ENCODE measurements at regions not wholly inside any gene's neighbourhood (a gene's known extent, or its start where the extent isn't known, plus 50 kb on each side); places are given as distances from the start of the nearest gene placed in this dataset.

GRCh38 chr3:22887664-22888291 lies 315.3 kb upstream of the UBE2E2 start:
- H3K9ac ChIP-seq (ENCODE audit: insufficient read depth in 1 of 2, low read depth in 2 of 2, low read length in 2 of 2): no peak overlapping the region
- BruUV-seq (replicated peaks): no TSS peak
- peak in 1 of 3 experiments; percentile 11; a peak in 1 of 6 replicates for TF ChIP-seq CTCF (IDR thresholded peaks at IDR 0.05 in 2 of 3, conservative IDR thresholded peaks at IDR 0.05 in 1 of 3; ENCODE audit: insufficient read depth in 2 of 3, low read depth in 1 of 3, low read length in 3 of 3)
- peak in 1 of 2 experiments; percentile 28; a peak in 2 of 4 replicates for TF ChIP-seq RAD21 (CRISPR knock-in tag; conservative IDR thresholded peaks at IDR 0.05 in 1 of 2, IDR thresholded peaks at IDR 0.05 in 1 of 2)
- no peak for TF ChIP-seq ZBED1 (IDR thresholded peaks at IDR 0.05)
- in situ Hi-C loops (cut with MboI) (no loop called here), intact Hi-C loops (cut with micrococcal nuclease) (no loop called here)
- no peaks in the 10 kb centered on the region for H3K27me3 ChIP-seq (ENCODE audit: control insufficient read depth in 2 of 2, insufficient read depth in 2 of 2, low read length in 2 of 2)
- no peak overlapping the region for H3K27ac ChIP-seq (ENCODE audit: extremely low read depth, low read depth, low read length)
- H3K79me2 ChIP-seq (ENCODE audit: control insufficient read depth, insufficient read depth, low read length): no peaks in the 10 kb centered on the region
- no peaks in the 10 kb centered on the region for H3K9me1 ChIP-seq (ENCODE audit: control insufficient read depth, insufficient read depth, low read length)
- WGBS (ENCODE audit: insufficient coverage, low coverage, missing lambda C conversion rate): 0% methylated on average over 2 of the region's 2 CpGs
- FAIRE-seq (no peak), DNase-seq (ENCODE audit: extremely low read depth in 1 of 4, low spot score in 3 of 4) (peak in 1 of 4 experiments; percentile 3), ATAC-seq (no peak)
- POLR2A ChIA-PET: interaction anchor here (0.5 kb wide), 1 partner anchor 17 kb away, joined by 3 read pairs; no protein-coding TSS in a partner anchor
- no peaks in the 10 kb centered on the region for H4K20me1 ChIP-seq (replicated peaks; ENCODE audit: control insufficient read depth, insufficient read depth, low read length)
- H3K9me3 ChIP-seq (replicated peaks; ENCODE audit: control insufficient read depth, insufficient read depth, low read depth, low read length): no peaks in the 10 kb centered on the region; the same call in 1 of the 2 replicates
- H3K4me3 ChIP-seq: no peak overlapping the region
- no peak overlapping the region for H3K4me2 ChIP-seq (ENCODE audit: insufficient read depth, low read length)
- no peaks in the 10 kb centered on the region for H3K4me1 ChIP-seq (replicated peaks in 1 of 2; ENCODE audit: control insufficient read depth in 2 of 2, insufficient read depth in 2 of 2, low read length in 2 of 2)
- H3K36me3 ChIP-seq (ENCODE audit: control insufficient read depth, insufficient read depth, low read length): no peaks in the 10 kb centered on the region
- no peak overlapping the region for H2AFZ ChIP-seq (ENCODE audit: low read depth, low read length)
- CTCF ChIA-PET (ENCODE audit: low intra/inter-chr PET ratio): no interaction called here
